WI38 (cell line): ENCODE measurements at regions not wholly inside any gene's neighbourhood (a gene's known extent, or its start where the extent isn't known, plus 50 kb on each side); places are given as distances from the start of the nearest gene placed in this dataset.

Source experiments
- H3K4me3 ChIP-seq: 2 replicates; pipeline ENCODE4 v1.5.1; 2011; ENCODE audit warnings: low read depth, mild to moderate bottlenecking, control low read depth, low read length
- CTCF ChIP-seq: IDR thresholded peaks from 2 replicates; pipeline ENCODE4 v1.5.1; 2012; ENCODE audit warnings: low read depth, mild to moderate bottlenecking, control low read depth, low read length

DNA sequence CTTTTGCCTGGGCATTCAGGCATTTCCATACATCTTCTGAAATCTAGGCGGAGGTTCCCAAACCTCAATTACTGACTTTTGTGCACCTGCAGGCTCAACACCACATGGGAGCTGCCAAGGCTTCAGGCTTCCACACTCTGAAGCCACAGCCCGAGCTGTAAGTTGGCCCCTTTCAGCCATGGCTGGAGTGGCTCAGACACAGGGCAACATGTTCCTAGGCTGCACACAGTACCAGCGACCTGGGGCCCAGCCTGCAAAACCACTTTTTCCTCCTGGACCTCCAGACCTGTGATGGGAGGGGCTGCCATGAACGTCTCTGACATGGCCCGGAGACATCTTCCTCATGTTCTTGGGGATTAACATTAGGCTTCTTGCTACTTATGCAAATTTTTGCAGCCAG is 1558.2 kb upstream of the PCDH20 start:
- no peak overlapping the region for H3K4me3 ChIP-seq
- TF ChIP-seq CTCF, result no peak

DNA sequence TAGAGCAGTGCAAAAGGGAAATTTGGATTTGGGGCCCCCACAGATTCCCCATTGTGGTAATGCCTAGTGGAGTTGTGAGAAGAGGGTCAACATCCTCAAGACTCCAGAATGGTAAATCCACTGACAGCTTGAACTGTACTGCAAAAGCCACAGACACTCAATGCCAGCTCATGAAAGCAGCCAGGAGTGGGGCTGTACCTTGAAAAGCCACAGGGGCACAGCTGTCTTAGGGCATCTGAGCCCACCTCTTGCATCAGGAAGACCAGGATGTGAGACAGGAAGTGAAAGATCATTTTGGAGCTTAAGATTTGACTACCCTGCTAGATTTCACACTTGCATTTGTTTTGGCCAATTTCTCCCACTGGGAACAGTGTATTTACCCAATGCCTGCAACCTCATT is 1548.9 kb upstream of the PCDH20 start:
- no peak for TF ChIP-seq CTCF
- H3K4me3 ChIP-seq, result no peak overlapping the region

DNA sequence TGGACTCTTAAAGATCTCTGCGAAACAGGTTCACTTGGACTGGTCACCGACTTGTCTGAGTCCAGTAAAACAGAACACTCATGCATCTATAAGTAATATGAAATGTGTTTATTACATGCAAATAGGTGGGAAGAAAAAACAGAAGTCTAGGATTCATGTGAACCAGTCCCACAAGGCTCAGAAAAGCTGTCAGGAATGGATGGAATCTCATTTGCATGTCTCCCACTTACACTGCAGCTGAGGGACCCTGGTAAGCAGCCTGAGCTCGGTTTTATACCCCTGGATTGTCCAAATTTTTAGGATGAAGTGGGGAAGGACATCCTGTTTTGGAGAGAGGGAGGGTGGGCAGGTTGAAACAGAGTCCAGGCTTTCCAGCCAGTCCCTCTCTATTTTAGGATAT is 1545.1 kb upstream of the PCDH20 start:
- TF ChIP-seq CTCF, result no peak
- no peak overlapping the region for H3K4me3 ChIP-seq

- no peak overlapping the region for H3K4me3 ChIP-seq
- no peak for TF ChIP-seq CTCF
These were observed 1518.2 kb upstream of the PCDH20 start for GRCh38 chr13:62933809-62934208.

GRCh38 chr13:62932256-62932883 is 1516.7 kb upstream of the PCDH20 start:
- TF ChIP-seq CTCF, result no peak
- no peak overlapping the region for H3K4me3 ChIP-seq

DNA sequence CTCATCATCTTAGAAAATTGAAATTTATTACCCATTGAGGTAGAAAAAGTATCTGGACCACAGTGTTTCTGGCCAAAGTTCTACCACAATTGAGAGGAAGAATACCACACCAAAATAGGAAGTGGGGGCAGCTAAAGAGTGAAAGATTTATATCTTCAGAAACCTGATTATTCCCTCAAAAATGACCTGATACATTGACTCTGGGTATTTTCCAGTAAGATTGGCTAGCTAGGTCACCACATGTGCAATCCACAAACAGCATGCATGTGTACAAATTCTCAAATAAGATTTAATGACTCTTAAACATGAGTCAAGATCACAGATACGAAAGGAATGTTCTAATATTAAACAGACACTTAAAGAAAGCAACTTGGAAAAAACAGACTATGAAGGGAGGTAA is 1516.2 kb upstream of the PCDH20 start:
- no peak overlapping the region for H3K4me3 ChIP-seq
- no peak for TF ChIP-seq CTCF

DNA sequence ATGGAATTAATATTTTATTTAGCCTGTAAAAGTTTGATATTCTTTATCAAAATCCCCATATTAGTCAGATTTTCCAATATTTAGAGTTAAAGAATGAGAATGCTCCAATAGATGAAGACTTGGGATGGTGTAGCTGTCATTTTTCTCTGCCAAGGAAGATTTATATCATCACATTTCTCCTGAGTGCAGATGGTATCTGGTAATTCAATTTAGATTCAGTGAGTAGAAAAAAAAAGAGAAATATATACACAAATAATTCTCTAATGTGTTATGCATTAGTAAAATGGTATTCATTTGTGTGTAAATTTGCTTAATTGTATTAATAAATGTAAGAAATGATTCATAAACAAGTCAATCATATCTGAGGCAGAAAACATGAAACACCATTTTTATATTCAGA is 1508.7 kb upstream of the PCDH20 start:
- TF ChIP-seq CTCF, result no peak
- H3K4me3 ChIP-seq, result no peak overlapping the region
